ENCODE measurements at regions not wholly inside any gene's neighbourhood (a gene's known extent, or its start where the extent isn't known, plus 50 kb on each side); places are given as distances from the start of the nearest gene placed in this dataset.

GRCh38 chr15:94162939-94163338, 68.4 kb upstream of the MCTP2 start:
- Mint-ChIP-seq H3K4me1 (ENCODE audit: low read depth, unreplicated experiment) (peaks cover 2% of the 10 kb centered on the region), H3K27me3 (ENCODE audit: low read depth, unreplicated experiment) (peaks cover 5% of the 10 kb centered on the region), H3K9me3 (ENCODE audit: unreplicated experiment) (no peaks in the 10 kb centered on the region), H3K36me3 (ENCODE audit: low read depth, unreplicated experiment) (no peaks in the 10 kb centered on the region), H3K4me3 (ENCODE audit: unreplicated experiment) (no peak overlapping the region), H3K27ac (ENCODE audit: unreplicated experiment) (no peak overlapping the region)
- Histone ChIP-seq H3K36me3 (ENCODE audit: insufficient read depth, low read length) (no peaks in the 10 kb centered on the region), H3K4me2 (ENCODE audit: low read length) (no peak overlapping the region), H3K27ac (ENCODE audit: low read depth, low read length) (no peak overlapping the region), H3K79me2 (ENCODE audit: insufficient read depth, low read length) (no peaks in the 10 kb centered on the region), H2AFZ (ENCODE audit: low read depth, low read length) (no peak overlapping the region), H3K9me3 (ENCODE audit: insufficient read depth, low read depth, low read length) (no peaks in the 10 kb centered on the region), H3K27me3 (ENCODE audit: insufficient read depth, low read length) (peaks cover 5% of the 10 kb centered on the region), H3K9ac (ENCODE audit: low read length) (no peak overlapping the region), H4K20me1 (ENCODE audit: insufficient read depth, low read length) (no peaks in the 10 kb centered on the region), H3K4me3 (ENCODE audit: insufficient read depth, low read depth, low read length) (no peak overlapping the region), H3K4me1 (ENCODE audit: insufficient read depth, low read length) (no peaks in the 10 kb centered on the region)
- no peak for TF ChIP-seq CTCF (IDR thresholded peaks at IDR 0.05; ENCODE audit: insufficient read depth, low read depth, low read length)
- TF ChIP-seq EZH2 (IDR thresholded peaks at IDR 0.05; ENCODE audit: insufficient read depth, low read length), result no peak
- FAIRE-seq (no peak), DNase-seq (ENCODE audit: low read depth) (no peak)

- no peak overlapping the region for H3K4me3 ChIP-seq (ENCODE audit: insufficient read depth, low read depth, low read length)
- Mint-ChIP-seq H3K9me3 (ENCODE audit: unreplicated experiment) (peaks cover 5% of the 10 kb centered on the region), H3K27me3 (ENCODE audit: low read depth, unreplicated experiment) (peaks cover 3% of the 10 kb centered on the region), H3K36me3 (ENCODE audit: low read depth, unreplicated experiment) (no peaks in the 10 kb centered on the region), H3K27ac (ENCODE audit: unreplicated experiment) (no peak overlapping the region), H3K4me1 (ENCODE audit: low read depth, unreplicated experiment) (no peaks in the 10 kb centered on the region), H3K4me3 (ENCODE audit: unreplicated experiment) (no peak overlapping the region)
- no peaks in the 10 kb centered on the region for H3K79me2 ChIP-seq (ENCODE audit: insufficient read depth, low read length)
- H4K20me1 ChIP-seq (ENCODE audit: insufficient read depth, low read length), result no peaks in the 10 kb centered on the region
- H3K36me3 ChIP-seq (ENCODE audit: insufficient read depth, low read length), result no peaks in the 10 kb centered on the region
- H3K4me2 ChIP-seq (ENCODE audit: low read length), result no peak overlapping the region
- no peaks in the 10 kb centered on the region for H3K27me3 ChIP-seq (ENCODE audit: insufficient read depth, low read length)
- TF ChIP-seq EZH2 (IDR thresholded peaks at IDR 0.05; ENCODE audit: insufficient read depth, low read length) (no peak), CTCF (IDR thresholded peaks at IDR 0.05; ENCODE audit: insufficient read depth, low read depth, low read length) (no peak)
- no peak for DNase-seq (ENCODE audit: low read depth)
- FAIRE-seq, result no peak
- H3K9me3 ChIP-seq (ENCODE audit: insufficient read depth, low read depth, low read length), result no peaks in the 10 kb centered on the region
- H3K9ac ChIP-seq (ENCODE audit: low read length), result no peak overlapping the region
- H3K27ac ChIP-seq (ENCODE audit: low read depth, low read length), result no peak overlapping the region
- H3K4me1 ChIP-seq (ENCODE audit: insufficient read depth, low read length), result no peaks in the 10 kb centered on the region
- no peak overlapping the region for H2AFZ ChIP-seq (ENCODE audit: low read depth, low read length)
Observed at GRCh38 chr15:94154255-94154654, 77.1 kb upstream of the MCTP2 start.

GRCh38 chr15:94145046-94145445, 86.3 kb upstream of the MCTP2 start:
- no peaks in the 10 kb centered on the region for H4K20me1 ChIP-seq (ENCODE audit: insufficient read depth, low read length)
- H3K4me1 ChIP-seq (ENCODE audit: insufficient read depth, low read length), result no peaks in the 10 kb centered on the region
- no peaks in the 10 kb centered on the region for H3K4me1 Mint-ChIP-seq (ENCODE audit: low read depth, unreplicated experiment)
- no peak overlapping the region for H3K9ac ChIP-seq (ENCODE audit: low read length)
- no peak overlapping the region for H3K4me3 Mint-ChIP-seq (ENCODE audit: unreplicated experiment)
- no peak overlapping the region for H3K27ac Mint-ChIP-seq (ENCODE audit: unreplicated experiment)
- no peak overlapping the region for H3K4me2 ChIP-seq (ENCODE audit: low read length)
- H3K9me3 Mint-ChIP-seq (ENCODE audit: unreplicated experiment), result peaks cover 2% of the 10 kb centered on the region
- no peak overlapping the region for H3K4me3 ChIP-seq (ENCODE audit: insufficient read depth, low read depth, low read length)
- no peak for FAIRE-seq
- no peak overlapping the region for H2AFZ ChIP-seq (ENCODE audit: low read depth, low read length)
- no peak for DNase-seq (ENCODE audit: low read depth)
- TF ChIP-seq CTCF (IDR thresholded peaks at IDR 0.05; ENCODE audit: insufficient read depth, low read depth, low read length) (no peak), EZH2 (IDR thresholded peaks at IDR 0.05; ENCODE audit: insufficient read depth, low read length) (no peak)
- no peaks in the 10 kb centered on the region for H3K79me2 ChIP-seq (ENCODE audit: insufficient read depth, low read length)
- H3K36me3 ChIP-seq (ENCODE audit: insufficient read depth, low read length), result no peaks in the 10 kb centered on the region
- H3K9me3 ChIP-seq (ENCODE audit: insufficient read depth, low read depth, low read length), result no peaks in the 10 kb centered on the region
- no peak overlapping the region for H3K27ac ChIP-seq (ENCODE audit: low read depth, low read length)
- H3K36me3 Mint-ChIP-seq (ENCODE audit: low read depth, unreplicated experiment), result no peaks in the 10 kb centered on the region
- no peaks in the 10 kb centered on the region for H3K27me3 Mint-ChIP-seq (ENCODE audit: low read depth, unreplicated experiment)
- H3K27me3 ChIP-seq (ENCODE audit: insufficient read depth, low read length), result no peaks in the 10 kb centered on the region
